Activated CD4-positive, alpha-beta T cell treated with anti-CD3 and anti-CD28 coated beads, Interleukin-2, Interleukin-6, amounts not matched to agents 100 ng/mL and 50 ng/mL, durations not matched to agents 16 hours and 8 hours (primary cell): ENCODE measurements at regions not wholly inside any gene's neighbourhood (a gene's known extent, or its start where the extent isn't known, plus 50 kb on each side); places are given as distances from the start of the nearest gene placed in this dataset.
"Not testable (repeated sequence)": the region's sequence is repeated elsewhere in the genome, so short reads cannot be mapped to it uniquely, and the experiment has no call there.

ENCODE experiments used
- DNase-seq: peaks from one replicate; pipeline ENCODE4 v3.0.0-alpha.2; 2020

DNA sequence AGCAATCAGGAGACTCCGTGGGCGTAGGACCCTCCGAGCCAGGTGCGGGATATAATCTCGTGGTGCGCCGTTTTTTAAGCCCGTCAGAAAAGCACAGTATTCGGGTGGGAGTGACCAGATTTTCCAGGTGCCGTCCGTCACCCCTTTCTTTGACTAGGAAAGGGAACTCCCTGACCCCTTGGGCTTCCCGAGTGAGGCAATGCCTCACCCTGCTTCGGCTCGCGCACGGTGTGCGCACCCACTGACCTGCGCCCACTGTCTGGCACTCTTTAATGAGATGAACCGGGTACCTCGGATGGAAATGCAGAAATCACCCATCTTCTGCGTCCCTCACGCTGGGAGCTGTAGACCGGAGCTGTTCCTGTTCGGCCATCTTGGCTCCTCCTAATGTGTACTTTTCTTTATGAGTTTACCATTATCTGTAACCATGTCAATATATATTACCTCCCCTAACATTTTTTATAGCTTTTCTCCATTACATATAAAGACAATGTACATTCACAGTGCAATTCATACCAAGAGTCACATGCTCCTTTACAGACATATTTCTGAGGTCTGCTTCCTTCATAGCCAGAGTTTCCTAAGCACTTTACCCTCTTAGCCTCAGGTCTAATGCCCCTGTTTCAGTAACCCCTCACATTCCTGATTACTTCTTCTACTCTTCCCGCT is 71.4 kb upstream of the TLE4 start:
- not testable (repeated sequence) for DNase-seq

DNA sequence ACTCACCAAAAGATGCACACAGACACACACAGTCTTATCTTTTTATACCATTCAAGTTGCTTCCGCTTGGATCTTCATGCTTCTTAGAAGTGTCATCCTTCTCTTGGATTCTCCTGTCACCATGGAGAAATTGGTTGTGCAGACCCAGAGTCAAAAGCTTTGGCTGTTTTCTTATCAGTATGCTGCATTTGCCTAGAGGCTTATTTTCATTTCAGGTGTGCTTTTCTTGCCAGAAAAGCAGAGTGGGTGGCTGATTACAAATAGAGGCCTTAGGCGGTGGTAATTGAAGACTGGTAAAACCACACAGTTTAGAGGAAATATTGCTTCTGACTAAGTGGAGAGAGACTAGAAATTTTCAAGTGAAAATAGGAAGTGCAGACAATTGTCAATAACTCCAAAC is 70.2 kb upstream of the TLE4 start:
- no peak for DNase-seq

DNA sequence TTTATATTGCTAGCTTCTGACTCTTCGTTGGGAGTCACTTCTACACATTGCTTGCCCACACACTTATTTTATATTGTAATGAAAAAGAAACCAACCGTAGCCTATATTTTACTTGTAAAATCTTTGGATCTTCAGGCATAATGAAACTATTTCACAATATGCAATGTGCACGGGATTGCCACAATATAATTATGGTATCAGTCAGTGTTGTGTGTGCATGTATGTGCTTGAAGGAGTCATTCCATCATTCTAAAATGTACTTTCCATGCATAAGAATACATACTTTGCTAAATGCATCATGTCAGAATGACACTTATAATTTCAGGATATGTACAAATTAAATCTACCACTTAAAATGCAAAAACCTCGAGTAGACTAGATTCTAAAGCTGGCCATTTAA is 64.0 kb upstream of the TLE4 start:
- no peak for DNase-seq

DNA sequence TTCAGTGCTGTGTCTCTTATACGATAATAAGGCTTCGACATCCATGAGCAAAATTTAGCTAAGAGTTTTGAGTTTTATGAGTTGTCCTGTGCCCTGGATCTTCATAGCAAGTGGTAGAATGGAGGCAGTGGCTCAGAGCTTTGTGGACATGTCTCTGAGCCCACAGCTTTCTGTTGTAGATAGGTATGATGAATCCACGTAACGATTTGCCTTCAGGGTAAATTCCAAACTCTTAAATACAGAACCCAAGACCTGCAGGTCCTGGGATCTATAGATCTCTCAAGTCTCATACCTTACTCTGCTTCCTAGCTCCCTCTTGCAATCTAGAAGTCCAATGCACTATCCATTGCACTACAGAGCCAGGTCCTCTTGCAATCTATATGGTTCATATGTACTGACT is 59.5 kb upstream of the TLE4 start:
- DNase-seq, result no peak
